IMR-90 (cell line): ENCODE measurements at regions not wholly inside any gene's neighbourhood (a gene's known extent, or its start where the extent isn't known, plus 50 kb on each side); places are given as distances from the start of the nearest gene placed in this dataset.
"Not testable (repeated sequence)": the region's sequence is repeated elsewhere in the genome, so short reads cannot be mapped to it uniquely, and the experiment has no call there.

ENCODE experiments used
- ATAC-seq: fragments of 200-7000 bp; cut with Tn5 transposase; 2 replicates; pipeline ENCODE4 v1.9.1; 2020; ENCODE audit warnings: low read depth, mild to moderate bottlenecking, moderate library complexity
- BruUV-seq: library from RNA; stranded (reverse); fragments of 400-500 nt; replicated peaks from 2 replicates; lab custom pipeline; 2021; lab: Mats Ljungman, UMichigan
- CTCF ChIA-PET: fragments of 300-600 bp; formaldehyde crosslinking; extraction: SDS; loops from one replicate; lab custom pipeline; 2021; ENCODE audit warnings: antibody characterized with exemption; lab: Yijun Ruan, JAX
- POLR2A ChIA-PET: fragments of 300-600 bp; sonication (Branson Sonifier 250); formaldehyde crosslinking; loops from one replicate; lab custom pipeline; 2022; ENCODE audit warnings: antibody characterized with exemption; ENCODE audit not compliant: unreplicated experiment; lab: Charles Lee
- DNase-seq: peaks from one replicate; pipeline ENCODE4 v3.0.0; 2013
- H2AFZ ChIP-seq: replicated peaks from 2 replicates; pipeline ENCODE3; 2013; ENCODE audit warnings: low read length, mild to moderate bottlenecking; ENCODE audit not compliant: poor library complexity
- H2AK5ac ChIP-seq: 2 replicates; pipeline ENCODE4 v1.6.1; 2013; ENCODE audit warnings: low read depth, low read length, inconsistent platforms
- H2AK9ac ChIP-seq: replicated peaks from 2 replicates; pipeline ENCODE3; 2013; ENCODE audit warnings: mild to moderate bottlenecking, low read depth, low read length, moderate library complexity; ENCODE audit not compliant: poor library complexity
- H2BK120ac ChIP-seq: 2 replicates; pipeline ENCODE4 v1.6.1; 2013; ENCODE audit warnings: low read depth, low read length, inconsistent platforms
- H2BK15ac ChIP-seq: 3 replicates; pipeline ENCODE4 v1.6.1; 2013; ENCODE audit warnings: low read depth, low read length, inconsistent platforms
- H2BK20ac ChIP-seq: 2 replicates; pipeline ENCODE4 v1.6.1; 2013; ENCODE audit warnings: low read depth, mild to moderate bottlenecking, inconsistent platforms, low read length, moderate library complexity
- H2BK5ac ChIP-seq: 2 replicates; pipeline ENCODE4 v1.6.1; 2013; ENCODE audit warnings: mild to moderate bottlenecking, low read depth, low read length, inconsistent platforms; ENCODE audit not compliant: poor library complexity, severe bottlenecking
- H3K14ac ChIP-seq: replicated peaks from 2 replicates; pipeline ENCODE4 v1.6.1; 2013; ENCODE audit warnings: low read depth, low read length, inconsistent platforms
- H3K18ac ChIP-seq: 2 replicates; pipeline ENCODE4 v1.6.1; 2013; ENCODE audit warnings: low read depth, low read length, control low read depth
- H3K23ac ChIP-seq: 2 replicates; pipeline ENCODE4 v1.6.1; 2013; ENCODE audit warnings: low read depth, low read length, inconsistent platforms
- H3K27ac ChIP-seq: 2 replicates; pipeline ENCODE4 v1.5.1; 2013; ENCODE audit warnings: mild to moderate bottlenecking, control low read depth, low read length; ENCODE audit not compliant: insufficient read depth
- H3K27me3 ChIP-seq: 2 replicates; pipeline ENCODE4 v1.6.1; 2013; ENCODE audit warnings: low read length; ENCODE audit not compliant: control insufficient read depth, insufficient read depth
- H3K36me3 ChIP-seq: 2 replicates; pipeline ENCODE4 v1.6.1; 2013; ENCODE audit warnings: low read length, mixed read lengths; ENCODE audit not compliant: control insufficient read depth, insufficient read depth
- H3K4ac ChIP-seq: 2 replicates; pipeline ENCODE4 v1.6.1; 2013; ENCODE audit warnings: low read depth, low read length, inconsistent platforms
- H3K4me1 ChIP-seq: 2 replicates; pipeline ENCODE4 v1.6.1; 2013; ENCODE audit warnings: low read length, mixed read lengths; ENCODE audit not compliant: control insufficient read depth, insufficient read depth
- H3K4me2 ChIP-seq: 2 replicates; pipeline ENCODE4 v1.6.1; 2013; ENCODE audit warnings: low read depth, mild to moderate bottlenecking, control low read depth, low read length, moderate library complexity
- H3K4me3 ChIP-seq: 2 replicates; pipeline ENCODE4 v1.5.1; 2013; ENCODE audit warnings: low read depth, mild to moderate bottlenecking, control low read depth, low read length, moderate library complexity; ENCODE audit not compliant: insufficient read depth
- H3K56ac ChIP-seq: 2 replicates; pipeline ENCODE4 v1.6.1; 2013; ENCODE audit warnings: low read length, inconsistent platforms; ENCODE audit not compliant: insufficient read depth; ENCODE audit errors: extremely low read depth
- H3K79me1 ChIP-seq, 2 experiments: 2 replicates each; pipeline ENCODE4 v1.6.1; 2013; ENCODE audit warnings: low read length in 2 of 2, inconsistent platforms in 1 of 2, low read depth in 1 of 2
- H3K9ac ChIP-seq: 2 replicates; pipeline ENCODE4 v1.6.1; 2013; ENCODE audit warnings: low read depth, low read length, control low read depth
- H3K9me1 ChIP-seq: 2 replicates; pipeline ENCODE4 v1.6.1; 2013; ENCODE audit warnings: low read length, inconsistent platforms; ENCODE audit not compliant: insufficient read depth
- H3K9me3 ChIP-seq: 2 replicates; pipeline ENCODE4 v1.6.1; 2013; ENCODE audit warnings: low read length; ENCODE audit not compliant: control insufficient read depth, insufficient read depth
- H4K20me1 ChIP-seq: 2 replicates; pipeline ENCODE4 v1.6.1; 2013; ENCODE audit warnings: low read length, inconsistent platforms; ENCODE audit not compliant: insufficient read depth
- H4K5ac ChIP-seq: 2 replicates; pipeline ENCODE4 v1.6.1; 2013; ENCODE audit warnings: mild to moderate bottlenecking, low read depth, low read length, control low read depth
- H4K8ac ChIP-seq, 2 experiments: 2 replicates each; pipeline ENCODE4 v1.6.1; 2013; ENCODE audit warnings: low read depth in 2 of 2, low read length in 2 of 2, control low read depth in 1 of 2, inconsistent platforms in 1 of 2
- H4K91ac ChIP-seq: 2 replicates; pipeline ENCODE4 v1.6.1; 2013; ENCODE audit warnings: low read depth, low read length, inconsistent platforms; ENCODE audit not compliant: insufficient read depth
- WGBS, 2 experiments: methylation state at CpG; one replicate each; pipeline versions ENCODE4 v1.1.5 to v1.1.7; 2013; ENCODE audit warnings: missing lambda C conversion rate in 2 of 2; ENCODE audit not compliant: insufficient read length in 1 of 2; ENCODE audit errors: extremely low coverage in 2 of 2; 5-methylcytosine and 5-hydroxymethylcytosine counted together
- dilution Hi-C: fragments of 300-500 bp; cut with HindIII; formaldehyde crosslinking; loops from one replicate; pipeline ENCODE4 v1.14.3; 2018; ENCODE audit warnings: low sequenced_read_pairs; ENCODE audit not compliant: unreplicated experiment
- in situ Hi-C: fragments of 300-500 bp; cut with MboI; formaldehyde crosslinking; loops from 3 replicates; pipeline ENCODE4 v1.14.3; 2019; ENCODE audit warnings: low sequenced_read_pairs, inconsistent platforms, mixed read lengths
- intact Hi-C: fragments of 100-400 bp; cut with micrococcal nuclease; formaldehyde crosslinking; loops from 2 replicates; pipeline ENCODE4 v1.10.0; 2022

DNA sequence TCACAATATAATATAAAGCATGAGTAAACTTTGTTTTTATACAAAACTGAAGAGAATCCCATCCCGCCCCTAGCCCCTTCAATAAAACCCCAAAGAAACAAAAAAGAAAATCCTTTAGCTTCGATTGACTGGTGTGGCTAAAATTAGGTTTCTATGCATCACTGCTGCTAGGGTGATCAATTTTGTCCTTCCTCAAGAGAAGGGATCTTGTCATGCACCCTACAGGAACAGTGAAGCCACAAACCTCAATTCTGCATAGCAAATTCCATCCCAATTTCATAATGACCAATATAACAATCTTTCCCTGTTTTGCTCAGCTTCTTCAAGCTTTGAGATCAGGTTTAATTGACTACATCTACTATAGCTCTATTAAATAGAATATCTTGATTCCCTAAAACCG lies 55.2 kb upstream of the TUBA3D start:
- BruUV-seq, H4K5ac ChIP-seq, POLR2A ChIA-PET, H3K36me3 ChIP-seq, H3K4me2 ChIP-seq, H3K23ac ChIP-seq, H4K8ac ChIP-seq, H4K20me1 ChIP-seq, H2BK120ac ChIP-seq, H3K4ac ChIP-seq, H3K9me1 ChIP-seq, H2BK15ac ChIP-seq, H2AFZ ChIP-seq, H3K27ac ChIP-seq, H2BK20ac ChIP-seq, H2AK5ac ChIP-seq, H2AK9ac ChIP-seq, H2BK5ac ChIP-seq, H3K9me3 ChIP-seq, intact Hi-C loops, H3K9ac ChIP-seq, H3K56ac ChIP-seq, ATAC-seq, H4K91ac ChIP-seq, dilution Hi-C loops, H3K18ac ChIP-seq, DNase-seq, H3K79me1 ChIP-seq, H3K14ac ChIP-seq, H3K4me1 ChIP-seq, H3K4me3 ChIP-seq: not testable (repeated sequence)
- peaks cover 29% of the 10 kb centered on the region for H3K27me3 ChIP-seq
- WGBS, 2 experiments = no CpG with 5 or more reads among the region's 3 CpGs
- CTCF ChIA-PET = interaction anchor here (0.6 kb wide), 1 partner anchor 87 kb away, joined by 3 read pairs; no protein-coding TSS in a partner anchor
- in situ Hi-C loops = loop anchor here (25.0 kb wide), 1 partner anchor 392 kb away; no protein-coding TSS in a partner anchor
